ENCODE measurements at regions not wholly inside any gene's neighbourhood (a gene's known extent, or its start where the extent isn't known, plus 50 kb on each side); places are given as distances from the start of the nearest gene placed in this dataset.
"Not testable (repeated sequence)": the region's sequence is repeated elsewhere in the genome, so short reads cannot be mapped to it uniquely, and the experiment has no call there.

- not testable (repeated sequence) for H3K36me3 Mint-ChIP-seq (ENCODE audit: low read depth); H3K4me1 Mint-ChIP-seq (ENCODE audit: low read depth); H3K9me3 Mint-ChIP-seq (ENCODE audit: low read depth); H3K27me3 Mint-ChIP-seq (ENCODE audit: low read depth); DNase-seq (ENCODE audit: low spot score); H3K27ac Mint-ChIP-seq (ENCODE audit: unreplicated experiment); H3K4me3 Mint-ChIP-seq (ENCODE audit: unreplicated experiment)
These were observed 135.1 kb upstream of the VOPP1 start for GRCh38 chr7:55707410-55707809.

GRCh38 chr7:55706451-55707195 is 134.3 kb upstream of the VOPP1 start:
- H3K9me3 Mint-ChIP-seq (ENCODE audit: low read depth); H3K4me1 Mint-ChIP-seq (ENCODE audit: low read depth); H3K36me3 Mint-ChIP-seq (ENCODE audit: low read depth); H3K4me3 Mint-ChIP-seq (ENCODE audit: unreplicated experiment); H3K27me3 Mint-ChIP-seq (ENCODE audit: low read depth); H3K27ac Mint-ChIP-seq (ENCODE audit: unreplicated experiment); DNase-seq (ENCODE audit: low spot score): not testable (repeated sequence)

GRCh38 chr7:55705728-55706450 is 133.6 kb upstream of the VOPP1 start:
- DNase-seq (ENCODE audit: low spot score); H3K27ac Mint-ChIP-seq (ENCODE audit: unreplicated experiment); H3K4me3 Mint-ChIP-seq (ENCODE audit: unreplicated experiment); H3K4me1 Mint-ChIP-seq (ENCODE audit: low read depth); H3K36me3 Mint-ChIP-seq (ENCODE audit: low read depth); H3K9me3 Mint-ChIP-seq (ENCODE audit: low read depth); H3K27me3 Mint-ChIP-seq (ENCODE audit: low read depth): not testable (repeated sequence)

GRCh38 chr7:55702831-55703230 is 130.5 kb upstream of the VOPP1 start:
- H3K4me3 Mint-ChIP-seq (ENCODE audit: unreplicated experiment); H3K36me3 Mint-ChIP-seq (ENCODE audit: low read depth); H3K27me3 Mint-ChIP-seq (ENCODE audit: low read depth); H3K4me1 Mint-ChIP-seq (ENCODE audit: low read depth); H3K27ac Mint-ChIP-seq (ENCODE audit: unreplicated experiment); H3K9me3 Mint-ChIP-seq (ENCODE audit: low read depth); DNase-seq (ENCODE audit: low spot score): not testable (repeated sequence)

GRCh38 chr7:55699450-55699842 is 127.1 kb upstream of the VOPP1 start:
- not testable (repeated sequence) for DNase-seq (ENCODE audit: low spot score); H3K4me1 Mint-ChIP-seq (ENCODE audit: low read depth); H3K4me3 Mint-ChIP-seq (ENCODE audit: unreplicated experiment); H3K36me3 Mint-ChIP-seq (ENCODE audit: low read depth); H3K27ac Mint-ChIP-seq (ENCODE audit: unreplicated experiment); H3K9me3 Mint-ChIP-seq (ENCODE audit: low read depth); H3K27me3 Mint-ChIP-seq (ENCODE audit: low read depth)

- not testable (repeated sequence) for H3K4me3 Mint-ChIP-seq (ENCODE audit: unreplicated experiment); H3K27ac Mint-ChIP-seq (ENCODE audit: unreplicated experiment)
These were observed 126.5 kb upstream of the VOPP1 start for GRCh38 chr7:55698607-55699449.

GRCh38 chr7:55695893-55696701 is 123.8 kb upstream of the VOPP1 start:
- H3K9me3 Mint-ChIP-seq (ENCODE audit: low read depth); H3K27me3 Mint-ChIP-seq (ENCODE audit: low read depth); DNase-seq (ENCODE audit: low spot score); H3K4me1 Mint-ChIP-seq (ENCODE audit: low read depth); H3K4me3 Mint-ChIP-seq (ENCODE audit: unreplicated experiment); H3K27ac Mint-ChIP-seq (ENCODE audit: unreplicated experiment); H3K36me3 Mint-ChIP-seq (ENCODE audit: low read depth): not testable (repeated sequence)

More at GRCh38 chr7:55698607-55699449, 126.5 kb upstream of the VOPP1 start:
- not testable (repeated sequence) for H3K36me3 Mint-ChIP-seq (ENCODE audit: low read depth); H3K27me3 Mint-ChIP-seq (ENCODE audit: low read depth); H3K9me3 Mint-ChIP-seq (ENCODE audit: low read depth); H3K4me1 Mint-ChIP-seq (ENCODE audit: low read depth); DNase-seq (ENCODE audit: low spot score)

GRCh38 chr7:55694484-55694883 is 122.2 kb upstream of the VOPP1 start:
- not testable (repeated sequence) for H3K27ac Mint-ChIP-seq (ENCODE audit: unreplicated experiment); H3K4me1 Mint-ChIP-seq (ENCODE audit: low read depth); H3K4me3 Mint-ChIP-seq (ENCODE audit: unreplicated experiment); H3K27me3 Mint-ChIP-seq (ENCODE audit: low read depth); H3K36me3 Mint-ChIP-seq (ENCODE audit: low read depth); DNase-seq (ENCODE audit: low spot score); H3K9me3 Mint-ChIP-seq (ENCODE audit: low read depth)

- H3K4me3 Mint-ChIP-seq (ENCODE audit: unreplicated experiment); H3K27ac Mint-ChIP-seq (ENCODE audit: unreplicated experiment); DNase-seq (ENCODE audit: low spot score): not testable (repeated sequence)
These were observed 116.7 kb upstream of the VOPP1 start for GRCh38 chr7:55688684-55689681.

GRCh38 chr7:55688261-55688660 is 116.0 kb upstream of the VOPP1 start:
- DNase-seq (ENCODE audit: low spot score); H3K9me3 Mint-ChIP-seq (ENCODE audit: low read depth); H3K36me3 Mint-ChIP-seq (ENCODE audit: low read depth); H3K27me3 Mint-ChIP-seq (ENCODE audit: low read depth); H3K27ac Mint-ChIP-seq (ENCODE audit: unreplicated experiment); H3K4me1 Mint-ChIP-seq (ENCODE audit: low read depth); H3K4me3 Mint-ChIP-seq (ENCODE audit: unreplicated experiment): not testable (repeated sequence)

More at GRCh38 chr7:55688684-55689681, 116.7 kb upstream of the VOPP1 start:
- not testable (repeated sequence) for H3K4me1 Mint-ChIP-seq (ENCODE audit: low read depth); H3K36me3 Mint-ChIP-seq (ENCODE audit: low read depth); H3K27me3 Mint-ChIP-seq (ENCODE audit: low read depth); H3K9me3 Mint-ChIP-seq (ENCODE audit: low read depth)

GRCh38 chr7:55687252-55687651 is 115.0 kb upstream of the VOPP1 start:
- not testable (repeated sequence) for H3K4me1 Mint-ChIP-seq (ENCODE audit: low read depth); H3K4me3 Mint-ChIP-seq (ENCODE audit: unreplicated experiment); H3K36me3 Mint-ChIP-seq (ENCODE audit: low read depth); H3K27ac Mint-ChIP-seq (ENCODE audit: unreplicated experiment); DNase-seq (ENCODE audit: low spot score); H3K27me3 Mint-ChIP-seq (ENCODE audit: low read depth); H3K9me3 Mint-ChIP-seq (ENCODE audit: low read depth)
